ENCODE measurements at regions not wholly inside any gene's neighbourhood (a gene's known extent, or its start where the extent isn't known, plus 50 kb on each side); places are given as distances from the start of the nearest gene placed in this dataset.

DNA sequence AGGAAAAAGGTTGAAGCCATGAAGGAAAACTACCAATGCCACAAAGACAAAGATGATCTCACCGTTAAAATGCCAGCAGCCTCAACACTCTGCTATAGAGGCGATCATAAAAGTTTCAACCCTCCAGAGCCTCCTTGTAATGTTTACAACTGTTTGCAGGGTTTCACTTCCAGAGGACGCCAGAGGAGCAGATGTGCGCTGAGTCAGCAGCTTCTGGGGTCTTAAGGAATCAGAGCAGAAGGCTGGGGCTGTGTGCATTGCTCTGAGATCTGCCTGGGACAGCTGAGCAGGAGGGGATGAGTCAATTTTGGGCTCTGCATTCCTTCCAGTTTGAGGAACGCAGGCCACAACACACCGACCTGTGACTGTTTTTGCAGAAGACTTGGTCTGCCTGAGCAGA, 98.3 kb downstream of the TMEM130 start:
- H3K4me1 ChIP-seq (ENCODE audit: control insufficient read depth, insufficient read depth, low read length): no peaks in the 10 kb centered on the region
- Mint-ChIP-seq H3K4me1 (no peaks in the 10 kb centered on the region), H3K36me3 (no peaks in the 10 kb centered on the region), H3K27me3 (ENCODE audit: low read depth in 2 of 2) (peaks cover 7 to 17% of the 10 kb centered on the region in 2 donors), H3K9me3 (no peaks in the 10 kb centered on the region), H3K27ac (no peak overlapping the region), H3K4me3 (no peak overlapping the region)
- TF ChIP-seq, protein P1, sequence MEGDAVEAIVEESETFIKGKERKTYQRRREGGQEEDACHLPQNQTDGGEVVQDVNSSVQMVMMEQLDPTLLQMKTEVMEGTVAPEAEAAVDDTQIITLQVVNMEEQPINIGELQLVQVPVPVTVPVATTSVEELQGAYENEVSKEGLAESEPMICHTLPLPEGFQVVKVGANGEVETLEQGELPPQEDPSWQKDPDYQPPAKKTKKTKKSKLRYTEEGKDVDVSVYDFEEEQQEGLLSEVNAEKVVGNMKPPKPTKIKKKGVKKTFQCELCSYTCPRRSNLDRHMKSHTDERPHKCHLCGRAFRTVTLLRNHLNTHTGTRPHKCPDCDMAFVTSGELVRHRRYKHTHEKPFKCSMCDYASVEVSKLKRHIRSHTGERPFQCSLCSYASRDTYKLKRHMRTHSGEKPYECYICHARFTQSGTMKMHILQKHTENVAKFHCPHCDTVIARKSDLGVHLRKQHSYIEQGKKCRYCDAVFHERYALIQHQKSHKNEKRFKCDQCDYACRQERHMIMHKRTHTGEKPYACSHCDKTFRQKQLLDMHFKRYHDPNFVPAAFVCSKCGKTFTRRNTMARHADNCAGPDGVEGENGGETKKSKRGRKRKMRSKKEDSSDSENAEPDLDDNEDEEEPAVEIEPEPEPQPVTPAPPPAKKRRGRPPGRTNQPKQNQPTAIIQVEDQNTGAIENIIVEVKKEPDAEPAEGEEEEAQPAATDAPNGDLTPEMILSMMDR (IDR thresholded peaks at IDR 0.05): no peak
- ATAC-seq: no peak
- no peak overlapping the region for H3K4me3 ChIP-seq (ENCODE audit: low read length)
- no peak for DNase-seq
- H3K27ac ChIP-seq (ENCODE audit: low read length): no peak overlapping the region
- no peaks in the 10 kb centered on the region for H3K9me3 ChIP-seq (ENCODE audit: control insufficient read depth, insufficient read depth, low read length)
- no peaks in the 10 kb centered on the region for H3K27me3 ChIP-seq (ENCODE audit: control insufficient read depth, insufficient read depth, low read length)
- 14% methylated on average over 6 of the region's 6 CpGs for WGBS (ENCODE audit: insufficient coverage)
- H3K36me3 ChIP-seq (ENCODE audit: control insufficient read depth, insufficient read depth, low read length): no peaks in the 10 kb centered on the region
- intact Hi-C loops (cut with micrococcal nuclease): no loop called here

DNA sequence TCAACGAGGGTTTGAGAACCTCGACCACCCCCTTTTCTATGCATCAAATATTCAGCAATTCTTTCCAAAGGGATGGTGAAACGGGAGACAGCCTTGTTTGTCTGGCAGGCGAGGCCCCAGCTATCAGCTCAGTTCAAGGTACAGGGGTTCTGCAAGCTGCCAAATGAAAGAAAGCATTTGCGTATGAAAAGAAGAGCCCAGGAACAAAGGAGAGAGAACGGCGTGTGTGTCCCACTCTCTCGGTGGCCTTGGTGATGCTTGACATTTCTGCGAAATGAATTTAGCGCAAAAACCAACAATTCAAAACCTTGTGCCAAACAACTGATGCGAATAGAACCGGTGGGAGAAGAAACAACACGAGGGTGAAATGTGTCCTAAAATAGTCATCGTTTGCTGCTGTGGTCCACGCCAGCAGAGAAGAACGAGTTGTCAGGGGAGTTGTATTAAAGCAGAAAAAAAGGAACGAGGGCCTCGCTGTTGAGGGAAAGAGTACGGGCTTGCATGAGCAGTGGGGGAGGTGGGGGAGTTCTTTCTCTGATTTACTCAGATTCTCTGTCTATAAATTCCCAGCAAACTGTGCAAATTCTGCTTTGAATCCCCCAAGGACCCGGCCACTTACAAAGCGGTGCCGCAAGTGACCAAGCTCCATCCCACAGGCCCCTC, 97.7 kb downstream of the TMEM130 start:
- Histone ChIP-seq H3K9me3 (ENCODE audit: control insufficient read depth, insufficient read depth, low read length) (no peaks in the 10 kb centered on the region), H3K27ac (ENCODE audit: low read length) (no peak overlapping the region), H3K4me1 (ENCODE audit: control insufficient read depth, insufficient read depth, low read length) (no peaks in the 10 kb centered on the region), H3K36me3 (ENCODE audit: control insufficient read depth, insufficient read depth, low read length) (no peaks in the 10 kb centered on the region), H3K27me3 (ENCODE audit: control insufficient read depth, insufficient read depth, low read length) (no peaks in the 10 kb centered on the region), H3K4me3 (ENCODE audit: low read length) (no peak overlapping the region)
- WGBS (ENCODE audit: insufficient coverage): 44% methylated on average over 22 of the region's 22 CpGs
- Mint-ChIP-seq H3K27ac (no peak overlapping the region), H3K36me3 (no peaks in the 10 kb centered on the region), H3K4me1 (no peaks in the 10 kb centered on the region), H3K9me3 (no peaks in the 10 kb centered on the region), H3K4me3 (no peak overlapping the region), H3K27me3 (ENCODE audit: low read depth in 2 of 2) (peaks cover 7 to 17% of the 10 kb centered on the region in 2 donors)
- DNase-seq: no peak
- intact Hi-C loops (cut with micrococcal nuclease): no loop called here
- no peak for ATAC-seq
- TF ChIP-seq, protein P1 (IDR thresholded peaks at IDR 0.05): no peak

DNA sequence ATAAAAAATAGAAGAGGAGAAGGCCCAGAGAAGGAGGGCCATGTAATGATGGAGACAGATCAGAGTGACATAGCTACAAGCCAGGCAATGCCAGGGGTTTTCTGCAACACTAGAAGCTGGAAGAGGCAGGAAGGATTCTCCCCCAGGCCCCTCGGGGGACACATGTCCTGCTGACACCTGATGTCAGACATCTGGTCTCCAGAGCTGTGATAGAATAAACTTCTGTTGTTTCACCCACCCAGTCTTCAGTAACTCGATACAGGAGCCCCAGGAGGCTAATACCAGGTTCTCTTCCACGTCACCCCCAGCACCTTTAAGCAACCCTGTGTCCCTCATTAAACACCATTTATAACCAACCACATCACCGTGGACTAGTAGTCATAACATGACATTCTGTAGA, 94.9 kb downstream of the TMEM130 start:
- Histone ChIP-seq H3K4me3 (ENCODE audit: low read length) (no peak overlapping the region), H3K4me1 (ENCODE audit: control insufficient read depth, insufficient read depth, low read length) (no peaks in the 10 kb centered on the region), H3K36me3 (ENCODE audit: control insufficient read depth, insufficient read depth, low read length) (no peaks in the 10 kb centered on the region), H3K27ac (ENCODE audit: low read length) (no peak overlapping the region), H3K9me3 (ENCODE audit: control insufficient read depth, insufficient read depth, low read length) (no peaks in the 10 kb centered on the region), H3K27me3 (ENCODE audit: control insufficient read depth, insufficient read depth, low read length) (no peaks in the 10 kb centered on the region)
- Mint-ChIP-seq H3K27me3 (ENCODE audit: low read depth in 2 of 2) (peaks cover 7 to 24% of the 10 kb centered on the region in 2 donors), H3K27ac (no peak overlapping the region), H3K4me3 (no peak overlapping the region), H3K9me3 (no peaks in the 10 kb centered on the region), H3K36me3 (no peaks in the 10 kb centered on the region), H3K4me1 (no peaks in the 10 kb centered on the region)
- DNase-seq: no peak
- no peak for ATAC-seq
- TF ChIP-seq, protein P1 (IDR thresholded peaks at IDR 0.05): no peak
- intact Hi-C loops (cut with micrococcal nuclease): no loop called here
- WGBS (ENCODE audit: insufficient coverage): 63% methylated on average over 3 of the region's 4 CpGs

DNA sequence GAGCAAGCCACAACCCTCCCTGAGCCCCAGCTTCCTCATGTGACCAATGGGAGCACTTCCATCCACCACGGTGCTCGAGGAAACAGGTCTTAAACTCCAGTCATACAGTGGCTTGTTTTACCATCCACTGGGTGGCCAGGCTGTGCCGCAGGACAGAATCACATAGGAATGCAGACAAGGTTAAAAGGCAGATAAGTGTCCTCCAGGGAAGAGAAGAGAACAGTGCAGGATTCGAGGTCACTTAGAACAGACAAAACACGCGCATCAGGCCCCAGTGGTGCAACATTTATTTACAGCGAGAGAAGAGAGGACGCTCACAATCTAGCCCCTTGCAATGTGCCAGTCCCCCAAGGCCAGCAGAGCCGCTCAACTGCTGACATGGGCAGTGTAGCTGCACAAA, 92.8 kb downstream of the TMEM130 start:
- Mint-ChIP-seq H3K27ac (no peak overlapping the region), H3K4me3 (no peak overlapping the region), H3K4me1 (no peaks in the 10 kb centered on the region), H3K36me3 (no peaks in the 10 kb centered on the region), H3K27me3 (ENCODE audit: low read depth in 2 of 2) (peaks cover 2 to 11% of the 10 kb centered on the region in 2 donors), H3K9me3 (no peaks in the 10 kb centered on the region)
- H3K27me3 ChIP-seq (ENCODE audit: control insufficient read depth, insufficient read depth, low read length): no peaks in the 10 kb centered on the region
- H3K4me3 ChIP-seq (ENCODE audit: low read length): no peak overlapping the region
- no peak overlapping the region for H3K27ac ChIP-seq (ENCODE audit: low read length)
- no peak for DNase-seq
- WGBS (ENCODE audit: insufficient coverage): 75% methylated on average over 9 of the region's 9 CpGs
- no peak for ATAC-seq
- H3K4me1 ChIP-seq (ENCODE audit: control insufficient read depth, insufficient read depth, low read length): no peaks in the 10 kb centered on the region
- H3K9me3 ChIP-seq (ENCODE audit: control insufficient read depth, insufficient read depth, low read length): no peaks in the 10 kb centered on the region
- TF ChIP-seq, protein P1 (IDR thresholded peaks at IDR 0.05): no peak
- no peaks in the 10 kb centered on the region for H3K36me3 ChIP-seq (ENCODE audit: control insufficient read depth, insufficient read depth, low read length)
- intact Hi-C loops (cut with micrococcal nuclease): no loop called here
